ENCODE measurements at regions not wholly inside any gene's neighbourhood (a gene's known extent, or its start where the extent isn't known, plus 50 kb on each side); places are given as distances from the start of the nearest gene placed in this dataset.
"Not testable (repeated sequence)": the region's sequence is repeated elsewhere in the genome, so short reads cannot be mapped to it uniquely, and the experiment has no call there.

- not testable (repeated sequence) for H3K4me2 ChIP-seq (ENCODE audit: low read length); H3K4me3 ChIP-seq (ENCODE audit: low read depth, low read length); H3K27me3 ChIP-seq (ENCODE audit: insufficient read depth, low read length); H3K27ac ChIP-seq (ENCODE audit: low read depth, low read length); H3K36me3 ChIP-seq (ENCODE audit: control insufficient read depth in 1 of 2, insufficient read depth in 2 of 2, low read length in 2 of 2); H2BK5ac ChIP-seq (ENCODE audit: low read depth, low read length, poor library complexity); H3K9ac ChIP-seq (ENCODE audit: low read length); H2AK5ac ChIP-seq (ENCODE audit: low read length); H4K91ac ChIP-seq (ENCODE audit: low read depth, low read length); H3K18ac ChIP-seq (ENCODE audit: low read length); H2BK120ac ChIP-seq (ENCODE audit: insufficient read depth, low read length, poor library complexity); H3K4me1 ChIP-seq (ENCODE audit: control insufficient read depth in 1 of 2, insufficient read depth in 2 of 2, low read length in 2 of 2); DNase-seq; H3K79me1 ChIP-seq (ENCODE audit: low read length); H4K12ac ChIP-seq (ENCODE audit: low read depth, low read length); H2AFZ ChIP-seq (ENCODE audit: insufficient read depth, low read length, poor library complexity); H2BK12ac ChIP-seq (ENCODE audit: low read length); H3K79me2 ChIP-seq (ENCODE audit: control insufficient read depth, insufficient read depth, low read length, poor library complexity); H4K8ac ChIP-seq (ENCODE audit: low read depth, low read length); H3K23ac ChIP-seq (ENCODE audit: low read length); H3K4ac ChIP-seq (ENCODE audit: low read depth, low read length); H3K14ac ChIP-seq (ENCODE audit: low read length)
- WGBS (ENCODE audit: extremely low coverage, insufficient coverage, insufficient read length) = 85% methylated on average over 1 of the region's 2 CpGs
- H3K9me3 ChIP-seq (ENCODE audit: insufficient read depth, low read depth, low read length) = peaks cover 22% of the 10 kb centered on the region
Measured at GRCh38 chr2:92075363-92075762, 2795.9 kb upstream of the TEKT4 start.

All from trophoblast cell (in vitro differentiated cells and primary cell).